ENCODE measurements at regions not wholly inside any gene's neighbourhood (a gene's known extent, or its start where the extent isn't known, plus 50 kb on each side); places are given as distances from the start of the nearest gene placed in this dataset.
"Not testable (repeated sequence)": the region's sequence is repeated elsewhere in the genome, so short reads cannot be mapped to it uniquely, and the experiment has no call there.

GRCh38 chrX:116290359-116290758, 119.8 kb downstream of the AGTR2 start:
- DNase-seq: no peak

GRCh38 chrX:116292183-116292582, 121.6 kb downstream of the AGTR2 start:
- no peak for DNase-seq

- no peak for DNase-seq
These were observed 128.4 kb downstream of the AGTR2 start for GRCh38 chrX:116298956-116299355.

- no peak for DNase-seq
These were observed 130.2 kb upstream of the SLC6A14 start for GRCh38 chrX:116306218-116306617.

GRCh38 chrX:116317409-116317808, 119.0 kb upstream of the SLC6A14 start:
- DNase-seq: peak; percentile 1

- no peak for DNase-seq
These were observed 117.7 kb upstream of the SLC6A14 start for GRCh38 chrX:116318672-116319071.

GRCh38 chrX:116321711-116322110, 114.7 kb upstream of the SLC6A14 start:
- no peak for DNase-seq

- DNase-seq: not testable (repeated sequence)
These were observed 104.4 kb upstream of the SLC6A14 start for GRCh38 chrX:116332026-116332425.

- DNase-seq: not testable (repeated sequence)
These were observed 101.6 kb upstream of the SLC6A14 start for GRCh38 chrX:116334797-116335196.

GRCh38 chrX:116339407-116339806, 97.0 kb upstream of the SLC6A14 start:
- no peak for DNase-seq

- DNase-seq: no peak
These were observed 93.5 kb upstream of the SLC6A14 start for GRCh38 chrX:116342903-116343302.

- DNase-seq: no peak
These were observed 90.4 kb upstream of the SLC6A14 start for GRCh38 chrX:116345958-116346357.

- no peak for DNase-seq
These were observed 79.1 kb upstream of the SLC6A14 start for GRCh38 chrX:116357329-116357728.

- no peak for DNase-seq
These were observed 57.4 kb upstream of the SLC6A14 start for GRCh38 chrX:116378961-116379360.

GRCh38 chrX:116379854-116380253, 56.6 kb upstream of the SLC6A14 start:
- no peak for DNase-seq

- DNase-seq: no peak
These were observed 51.9 kb upstream of the SLC6A14 start for GRCh38 chrX:116384406-116384954.
